NCI-H748 (cell line): ENCODE measurements at regions not wholly inside any gene's neighbourhood (a gene's known extent, or its start where the extent isn't known, plus 50 kb on each side); places are given as distances from the start of the nearest gene placed in this dataset.
"Not testable (repeated sequence)": the region's sequence is repeated elsewhere in the genome, so short reads cannot be mapped to it uniquely, and the experiment has no call there.

Experiments
- DNase-seq: peaks from one replicate; lab custom pipeline; 2025; ENCODE audit not compliant: unreplicated experiment; lab: John Stamatoyannopoulos, UW

DNA sequence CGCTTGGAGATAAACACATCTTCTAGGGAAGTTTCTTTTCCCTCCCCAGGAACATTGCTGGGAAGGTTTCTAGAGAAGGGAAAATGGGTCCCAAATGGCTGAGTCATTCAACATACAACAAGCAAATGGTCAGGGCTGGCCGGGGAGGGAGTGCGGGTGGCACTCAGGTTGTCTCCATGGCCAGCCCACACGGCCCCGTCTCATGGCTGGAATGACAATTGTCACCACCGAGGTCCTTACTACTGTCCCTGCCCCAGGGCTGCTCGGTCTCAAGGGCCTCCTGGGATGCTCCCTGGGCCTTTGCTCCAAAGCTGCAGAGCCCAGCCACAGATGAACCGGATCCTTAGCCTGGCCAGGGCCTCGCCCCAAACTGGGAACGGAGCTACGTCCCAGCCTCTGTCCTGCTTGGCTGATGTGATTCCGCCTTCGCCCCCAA lies 121.9 kb downstream of the FGF18 start:
- DNase-seq = no peak

GRCh38 chr5:171542525-171543140 lies 123.2 kb downstream of the FGF18 start:
- no peak for DNase-seq

DNA sequence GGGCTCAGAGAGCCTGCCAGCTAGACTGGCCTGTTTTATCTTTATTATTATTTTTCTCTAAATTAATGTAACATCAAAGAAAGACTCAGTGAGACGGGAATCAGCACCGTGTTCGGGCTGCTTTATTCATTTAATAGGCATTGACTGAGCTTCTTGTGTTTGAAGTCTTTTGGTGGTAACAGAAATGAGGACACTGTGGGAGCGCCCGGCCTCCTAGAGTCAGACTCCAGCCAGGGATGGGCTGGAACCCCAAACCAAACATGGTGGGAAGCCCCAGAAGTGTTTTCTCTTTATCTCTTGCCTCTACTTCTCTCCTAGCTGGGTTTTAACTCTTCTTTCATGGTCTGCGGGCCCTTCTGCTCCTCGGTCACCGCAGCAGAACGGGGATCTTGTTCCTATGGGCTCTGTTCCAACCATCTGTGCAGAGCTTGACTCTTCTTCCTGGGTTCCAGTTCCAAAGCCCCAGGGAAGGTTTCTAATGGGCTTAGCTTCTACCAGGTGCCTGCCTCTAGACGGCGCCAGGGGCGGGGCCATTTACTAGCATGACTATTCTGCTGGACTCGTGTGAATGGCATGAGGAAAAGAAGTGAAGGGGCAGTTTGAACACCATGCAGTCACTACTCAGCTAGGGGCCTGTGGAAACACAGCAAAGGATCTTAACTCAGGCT lies 123.8 kb downstream of the FGF18 start:
- DNase-seq = no peak

DNA sequence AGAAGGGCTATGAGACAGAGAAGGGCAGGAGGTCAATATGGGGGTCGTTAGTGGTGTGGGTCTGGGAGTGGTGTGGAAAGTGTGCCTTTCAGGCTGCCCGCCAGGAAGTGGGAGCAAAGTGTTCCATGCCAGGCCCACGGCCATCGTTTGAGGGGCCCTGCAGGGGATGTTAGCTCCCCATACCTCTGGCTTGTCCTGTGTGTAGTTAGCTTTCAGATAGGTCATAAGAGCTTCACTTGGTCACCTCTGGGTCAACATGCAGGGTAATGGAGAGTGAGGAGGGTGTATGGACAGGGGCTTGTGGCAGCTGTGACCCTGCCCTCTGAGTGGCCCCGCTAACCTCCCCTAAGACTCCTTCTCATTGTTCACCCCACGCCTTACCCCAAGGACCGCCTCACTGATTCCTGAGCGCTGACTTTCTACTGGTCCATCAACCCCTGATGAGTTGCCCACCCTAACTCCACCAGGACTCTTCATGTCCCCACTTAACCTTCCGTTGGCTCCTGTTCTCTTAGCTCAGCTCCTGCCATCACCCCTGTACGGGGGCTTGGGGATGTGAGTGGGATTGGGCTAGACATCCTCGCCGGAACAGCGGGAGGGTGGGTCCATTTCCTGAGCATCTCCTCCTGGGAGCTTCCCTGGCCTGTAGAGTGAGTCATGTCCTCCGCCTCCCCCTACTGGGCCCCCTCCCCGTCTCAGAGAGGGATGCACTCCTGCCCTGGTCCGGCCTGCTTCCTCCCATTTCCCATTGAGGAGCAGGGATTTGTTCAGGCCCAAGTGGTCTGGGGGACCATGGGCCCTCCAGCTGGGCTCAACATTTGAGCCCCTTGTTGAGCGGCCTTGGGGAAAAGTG lies 125.7 kb downstream of the FGF18 start:
- no peak for DNase-seq

GRCh38 chr5:171549274-171549673 lies 129.8 kb downstream of the FGF18 start:
- no peak for DNase-seq

- DNase-seq = not testable (repeated sequence)
These were observed 134.4 kb downstream of the FGF18 start for GRCh38 chr5:171553817-171554216.

DNA sequence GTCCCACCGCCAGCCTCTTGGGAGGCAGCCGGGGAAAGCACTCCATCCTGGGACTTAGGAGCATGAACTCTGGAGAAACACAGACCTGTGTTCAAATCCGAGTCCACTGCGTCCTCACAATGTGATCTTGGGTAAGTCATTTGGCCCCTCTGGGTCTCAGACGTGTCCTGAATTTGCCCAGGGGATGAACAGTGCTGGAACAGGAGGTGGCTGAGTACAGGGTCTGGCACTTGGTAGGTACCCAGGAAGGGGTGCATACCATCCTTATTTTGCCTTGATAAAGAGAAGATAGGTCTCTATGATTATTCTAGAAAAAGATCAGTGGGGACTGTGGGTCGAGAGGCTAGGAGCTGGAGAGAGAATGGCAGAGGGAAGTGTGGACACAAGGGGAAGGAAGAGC lies 135.7 kb downstream of the FGF18 start:
- no peak for DNase-seq

DNA sequence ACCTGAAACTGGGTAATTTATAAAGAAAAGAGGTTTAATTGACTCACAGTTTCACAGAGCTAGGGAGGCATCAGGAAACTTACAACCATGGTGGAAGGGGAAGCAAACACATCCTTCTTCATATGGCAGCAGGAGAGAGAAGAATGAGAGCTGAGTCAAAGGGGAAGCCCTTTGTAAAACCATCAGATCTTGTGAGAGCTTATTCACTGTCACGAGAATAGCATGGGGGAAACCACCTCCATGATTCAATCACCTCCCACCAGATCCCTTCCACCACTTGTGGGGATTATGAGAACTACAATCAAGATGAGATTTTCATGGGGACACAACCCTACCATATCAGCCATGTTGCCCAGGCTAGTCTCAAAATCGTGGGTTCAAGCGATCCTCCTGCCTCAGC lies 143.4 kb downstream of the FGF18 start:
- DNase-seq = no peak

- no peak for DNase-seq
These were observed 148.9 kb downstream of the FGF18 start for GRCh38 chr5:171568389-171568788.

- DNase-seq = no peak
These were observed 149.7 kb downstream of the FGF18 start for GRCh38 chr5:171569065-171569712.

GRCh38 chr5:171570244-171570825 lies 150.9 kb downstream of the FGF18 start:
- no peak for DNase-seq

DNA sequence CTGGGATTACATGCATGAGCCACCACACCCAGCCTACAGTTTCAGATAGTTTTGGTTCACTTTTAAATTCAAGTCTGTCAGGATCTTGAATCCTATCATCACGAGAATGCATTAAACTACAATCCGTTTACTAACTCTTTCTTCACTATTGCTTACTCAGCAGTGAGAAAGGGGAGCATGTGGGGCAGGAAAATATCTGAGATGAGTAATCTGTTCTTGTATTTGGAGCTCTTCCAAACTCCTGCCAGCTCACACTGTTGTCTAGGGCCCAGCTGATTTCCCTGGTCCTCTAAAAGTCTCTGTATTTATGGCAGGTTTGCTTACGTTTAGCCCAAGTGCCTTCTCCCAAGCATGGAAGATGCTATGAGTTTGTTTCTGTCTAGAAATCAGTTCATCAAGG lies 152.2 kb downstream of the FGF18 start:
- no peak for DNase-seq

GRCh38 chr5:171573021-171573420 lies 153.6 kb downstream of the FGF18 start:
- no peak for DNase-seq

DNA sequence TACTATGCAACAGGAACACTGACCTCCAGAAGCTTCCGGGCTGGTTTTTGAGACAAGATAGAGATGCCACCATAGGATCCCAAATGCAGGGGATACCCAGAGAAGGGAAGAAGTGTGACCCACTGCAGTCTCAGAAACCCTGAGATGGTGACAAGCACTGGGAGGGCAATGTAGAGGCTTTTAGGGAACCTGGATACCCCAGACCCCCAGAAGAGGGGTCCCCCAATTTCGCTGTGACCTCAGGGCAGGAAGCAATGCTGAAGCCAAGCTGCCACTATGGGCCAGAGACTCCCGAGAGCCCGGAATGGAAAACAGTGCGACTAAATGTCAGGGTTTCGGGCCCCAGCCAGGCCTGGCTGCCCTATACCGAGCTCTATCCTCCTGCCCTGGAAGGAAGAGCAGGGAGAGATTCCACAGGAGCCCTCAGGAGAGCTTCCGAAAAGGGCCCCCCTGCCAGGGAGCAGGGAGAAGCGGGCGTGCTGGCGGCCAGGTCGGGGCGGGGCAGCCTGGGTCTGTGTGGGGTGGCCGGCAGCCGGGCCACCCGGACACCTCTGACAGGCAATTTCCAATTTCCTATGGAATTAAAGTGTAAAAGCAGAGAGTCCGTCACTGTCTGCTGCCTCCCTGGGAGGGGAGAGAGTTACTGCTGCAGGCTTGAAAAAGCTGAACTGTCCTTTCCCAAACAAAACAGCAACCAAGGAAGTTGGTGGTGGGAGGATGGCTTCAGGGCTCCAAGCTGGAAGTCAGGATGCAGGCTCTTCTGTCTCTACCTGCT lies 154.2 kb downstream of the FGF18 start:
- no peak for DNase-seq

DNA sequence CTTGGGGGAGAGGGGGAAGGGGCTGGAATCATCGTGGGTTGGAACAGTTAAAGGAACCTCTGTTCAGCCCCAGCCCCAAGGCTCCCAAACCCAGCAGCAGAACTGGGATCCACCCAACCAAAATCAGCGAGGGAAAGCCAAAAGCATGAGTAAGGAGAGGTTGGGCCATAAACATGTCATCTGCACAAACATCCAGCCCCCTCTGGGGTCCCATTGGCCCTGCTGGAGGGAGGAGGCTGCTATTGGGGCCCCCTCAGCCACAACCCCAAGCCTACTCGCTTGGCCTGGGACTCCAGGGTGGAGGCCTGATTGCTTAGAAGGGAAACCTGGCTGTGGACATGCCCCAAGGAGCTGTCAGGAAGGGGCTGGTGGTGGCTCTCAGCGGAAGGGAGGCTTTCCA lies 154.9 kb downstream of the FGF18 start:
- no peak for DNase-seq

GRCh38 chr5:171575386-171575785 lies 155.9 kb downstream of the FGF18 start:
- DNase-seq = no peak

GRCh38 chr5:171575808-171576207 lies 156.4 kb downstream of the FGF18 start:
- DNase-seq = no peak

DNA sequence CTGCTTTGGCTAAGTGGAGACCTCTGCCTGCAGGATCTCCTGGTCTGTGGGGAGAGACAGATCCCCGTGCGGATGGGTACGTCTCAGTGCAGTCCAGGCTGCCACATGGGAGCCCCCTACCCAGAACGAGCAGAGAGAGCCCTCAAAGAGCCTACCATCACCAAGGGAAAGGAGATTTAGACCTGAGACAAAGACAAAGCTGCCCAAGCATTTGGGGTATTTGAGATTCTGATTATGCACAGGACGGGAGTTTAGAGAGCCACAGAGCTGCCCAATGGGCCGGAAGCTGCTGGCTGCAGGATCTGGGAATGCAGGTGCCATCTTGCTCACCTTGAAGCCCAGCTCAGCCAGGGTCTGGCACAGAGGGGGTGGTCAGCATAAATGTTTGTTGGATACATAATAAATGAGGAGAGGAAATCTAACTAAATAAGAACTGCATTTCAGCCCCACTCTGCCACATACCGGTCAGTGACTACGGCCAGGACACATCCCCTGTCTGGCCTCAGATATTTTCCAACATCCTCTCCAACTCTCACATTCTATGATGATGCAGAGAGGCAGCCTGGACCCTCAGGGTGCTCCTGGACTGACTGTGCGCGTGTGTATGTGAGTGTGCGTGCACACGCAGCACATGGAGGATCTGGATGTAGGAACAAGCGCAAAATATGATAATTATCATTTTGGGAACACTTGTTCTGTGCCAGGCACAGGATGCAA lies 157.8 kb downstream of the FGF18 start:
- no peak for DNase-seq

DNA sequence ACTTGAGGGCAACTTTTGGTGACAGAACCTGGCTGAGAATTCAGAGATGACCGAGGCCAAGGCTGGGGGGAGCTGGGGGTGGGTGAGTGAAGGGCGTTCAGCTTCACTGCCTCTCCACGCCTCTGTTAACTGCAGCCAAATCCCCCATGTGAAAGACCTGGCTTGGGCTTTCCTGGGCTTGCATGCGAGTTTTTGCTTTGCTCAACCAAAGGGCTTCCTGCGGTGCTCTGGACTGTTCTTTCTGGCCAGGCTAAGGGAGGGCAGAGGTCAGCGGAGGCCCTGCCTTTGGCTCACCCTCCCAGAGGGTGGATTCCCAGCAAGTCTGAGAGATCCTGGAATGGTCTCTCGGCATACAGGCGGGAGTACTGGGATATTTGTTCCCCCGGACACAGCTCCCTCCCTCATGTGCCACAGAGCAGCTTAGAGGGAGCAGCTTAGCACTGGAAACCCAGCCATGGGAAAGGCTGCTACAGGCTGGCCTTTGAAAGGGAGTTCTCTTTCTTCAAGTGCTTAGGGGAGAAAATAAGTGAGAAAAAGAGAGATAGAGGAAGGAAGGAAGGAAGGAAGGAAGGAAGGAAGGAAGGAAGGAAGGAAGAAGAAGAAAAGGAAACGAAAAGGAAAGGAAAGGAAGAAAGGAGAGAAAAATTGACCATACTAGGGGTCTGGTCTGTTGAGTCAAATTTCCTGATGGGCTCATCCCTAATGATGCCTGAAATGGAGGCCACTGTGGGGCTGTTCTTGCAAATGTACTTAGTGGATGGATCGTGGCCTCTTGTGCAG lies 158.8 kb downstream of the FGF18 start:
- DNase-seq = no peak
